ENCODE measurements at regions not wholly inside any gene's neighbourhood (a gene's known extent, or its start where the extent isn't known, plus 50 kb on each side); places are given as distances from the start of the nearest gene placed in this dataset.

GRCh38 chr18:42296192-42296591 lies 341.2 kb downstream of the PIK3C3 start:
- Histone ChIP-seq H3K9me3 (no peaks in the 10 kb centered on the region), H3K4me3 (no peak overlapping the region), H3K36me3 (no peaks in the 10 kb centered on the region), H3K27ac (no peak overlapping the region), H3K4me1 (peaks cover 0 to 13% (median 0%) of the 10 kb centered on the region in 4 donors), H3K27me3 (no peaks in the 10 kb centered on the region)
- TF ChIP-seq CTCF (IDR thresholded peaks at IDR 0.05) (no peak), EP300 (IDR thresholded peaks at IDR 0.05) (no peak), POLR2A (IDR thresholded peaks at IDR 0.05) (no peak)
- DNase-seq (ENCODE audit: low spot score in 2 of 2) = no peak
- WGBS, 2 donors = 68 to 79% methylated on average over 1 of the region's 1 CpG

GRCh38 chr18:42296723-42297122 lies 341.7 kb downstream of the PIK3C3 start:
- peaks cover 0 to 13% (median 0%) of the 10 kb centered on the region in 4 donors for H3K4me1 ChIP-seq
- no peak for TF ChIP-seq POLR2A (IDR thresholded peaks at IDR 0.05)
- TF ChIP-seq EP300 (IDR thresholded peaks at IDR 0.05) = no peak
- no peak for TF ChIP-seq CTCF (IDR thresholded peaks at IDR 0.05)
- H3K27me3 ChIP-seq = no peaks in the 10 kb centered on the region
- H3K9me3 ChIP-seq = no peaks in the 10 kb centered on the region
- no peaks in the 10 kb centered on the region for H3K36me3 ChIP-seq
- no peak for DNase-seq (ENCODE audit: low spot score in 2 of 2)
- no peak overlapping the region for H3K4me3 ChIP-seq
- no peak overlapping the region for H3K27ac ChIP-seq

GRCh38 chr18:42298759-42299675 lies 344.0 kb downstream of the PIK3C3 start:
- DNase-seq (ENCODE audit: low spot score in 2 of 2) = peak; percentile 75 to 92

GRCh38 chr18:42305869-42306593 lies 351.0 kb downstream of the PIK3C3 start:
- Histone ChIP-seq H3K36me3 (no peaks in the 10 kb centered on the region), H3K4me3 (no peak overlapping the region), H3K27me3 (no peaks in the 10 kb centered on the region), H3K4me1 (peaks cover 0 to 12% (median 0%) of the 10 kb centered on the region in 4 donors), H3K27ac (no peak overlapping the region), H3K9me3 (no peaks in the 10 kb centered on the region)
- WGBS, 2 donors = 76 to 87% methylated on average over 3 of the region's 3 CpGs
- no peak for DNase-seq (ENCODE audit: low spot score in 2 of 2)
- TF ChIP-seq EP300 (IDR thresholded peaks at IDR 0.05) (no peak), CTCF (IDR thresholded peaks at IDR 0.05) (no peak), POLR2A (IDR thresholded peaks at IDR 0.05) (no peak)

More at GRCh38 chr18:42298759-42299675, 344.0 kb downstream of the PIK3C3 start:
- Histone ChIP-seq H3K36me3 (no peaks in the 10 kb centered on the region), H3K9me3 (no peaks in the 10 kb centered on the region), H3K4me3 (peak overlapping the region in 3 of 4 donors; percentile 11 to 41 (median 26)), H3K27ac (peak overlapping the region; percentile 58 to 80 (median 68)), H3K27me3 (no peaks in the 10 kb centered on the region), H3K4me1 (peaks cover 0 to 13% (median 0%) of the 10 kb centered on the region in 4 donors)
- TF ChIP-seq POLR2A (IDR thresholded peaks at IDR 0.05) (no peak), EP300 (IDR thresholded peaks at IDR 0.05) (no peak), CTCF (IDR thresholded peaks at IDR 0.05) (peak; percentile 73 to 90 (median 83))
- 19 to 23% methylated on average over 15 of the region's 15 CpGs for WGBS, 2 donors

GRCh38 chr18:42306594-42306980 lies 351.6 kb downstream of the PIK3C3 start:
- Histone ChIP-seq H3K27ac (no peak overlapping the region), H3K4me1 (peaks cover 0 to 16% (median 0%) of the 10 kb centered on the region in 4 donors), H3K4me3 (no peak overlapping the region), H3K9me3 (no peaks in the 10 kb centered on the region), H3K36me3 (no peaks in the 10 kb centered on the region), H3K27me3 (no peaks in the 10 kb centered on the region)
- TF ChIP-seq CTCF (IDR thresholded peaks at IDR 0.05) (no peak), POLR2A (IDR thresholded peaks at IDR 0.05) (no peak), EP300 (IDR thresholded peaks at IDR 0.05) (no peak)
- DNase-seq (ENCODE audit: low spot score in 2 of 2) = no peak

Data from tibial nerve (tissue), 4 donors.